ENCODE measurements at regions not wholly inside any gene's neighbourhood (a gene's known extent, or its start where the extent isn't known, plus 50 kb on each side); places are given as distances from the start of the nearest gene placed in this dataset.
"Not testable (repeated sequence)": the region's sequence is repeated elsewhere in the genome, so short reads cannot be mapped to it uniquely, and the experiment has no call there.

- no peak overlapping the region for H3K27ac Mint-ChIP-seq
- no peak overlapping the region for H3K23ac ChIP-seq (ENCODE audit: insufficient read length, low read depth, low read length)
- no peak for DNase-seq
- H3K56ac ChIP-seq (ENCODE audit: insufficient read length, low read depth, low read length), result no peak overlapping the region
- H3K27me3 ChIP-seq (ENCODE audit: insufficient read depth, low read length), result no peaks in the 10 kb centered on the region
- H3K9me3 Mint-ChIP-seq, result peaks cover 4 to 9% of the 10 kb centered on the region in 2 experiments; a peak in 2 of 5 replicates
- no CpG with 5 or more reads among the region's 3 CpGs for WGBS (ENCODE audit: extremely low coverage, insufficient read length, low lambda C conversion rate)
- H2BK12ac ChIP-seq (ENCODE audit: insufficient read length, low read depth, low read length), result no peak overlapping the region
- H4K20me1 ChIP-seq (ENCODE audit: control insufficient read depth, insufficient read depth, insufficient read length), result no peaks in the 10 kb centered on the region
- no peak overlapping the region for H2BK20ac ChIP-seq (ENCODE audit: low read depth, low read length, poor library complexity, severe bottlenecking)
- H3K14ac ChIP-seq (ENCODE audit: insufficient read depth, low read length), result no peak overlapping the region
- no peak for TF ChIP-seq CTCF (conservative IDR thresholded peaks at IDR 0.05)
- no peaks in the 10 kb centered on the region for H3K23me2 ChIP-seq (ENCODE audit: insufficient read length, low read depth, low read length, poor library complexity, severe bottlenecking)
- H2BK120ac ChIP-seq (ENCODE audit: low read depth, low read length, poor library complexity, severe bottlenecking), result no peak overlapping the region
- H3K79me1 ChIP-seq (ENCODE audit: insufficient read depth, low read depth, low read length, poor library complexity, severe bottlenecking), result no peaks in the 10 kb centered on the region
- no peak overlapping the region for H2BK15ac ChIP-seq (ENCODE audit: low read depth, low read length)
- no peak overlapping the region for H3K18ac ChIP-seq (ENCODE audit: insufficient read length, low read depth, low read length)
- no peak overlapping the region for H3T11ph ChIP-seq (ENCODE audit: low read length)
- H4K8ac ChIP-seq (replicated peaks; ENCODE audit: insufficient read length, low read depth, low read length), result no peak overlapping the region
- no peak overlapping the region for H3K4ac ChIP-seq (ENCODE audit: low read depth, low read length)
- no peaks in the 10 kb centered on the region for H3K27me3 Mint-ChIP-seq (ENCODE audit: low read depth)
- H2AK5ac ChIP-seq (ENCODE audit: insufficient read length, low read length), result no peak overlapping the region
- no peak overlapping the region for H2BK5ac ChIP-seq (ENCODE audit: insufficient read length, low read length)
- no peak overlapping the region for H3K27ac ChIP-seq (ENCODE audit: insufficient read length, low read depth, low read length)
- H3K79me2 ChIP-seq (ENCODE audit: insufficient read depth, low read length), result no peaks in the 10 kb centered on the region
- H2AFZ ChIP-seq (ENCODE audit: low read length), result no peak overlapping the region
- H4K5ac ChIP-seq (ENCODE audit: insufficient read length, low read depth, low read length), result no peak overlapping the region
- H3K36me3 Mint-ChIP-seq (ENCODE audit: insufficient read depth in 1 of 3, low read depth in 3 of 3), result peaks cover 0 to 4% (median 2%) of the 10 kb centered on the region in 3 experiments; a peak in 2 of 7 replicates
- no peak overlapping the region for H3K4me2 ChIP-seq (ENCODE audit: insufficient read depth, insufficient read length, low read length)
- H3K4me1 Mint-ChIP-seq, result no peaks in the 10 kb centered on the region
- no peak overlapping the region for H3K9ac ChIP-seq (ENCODE audit: extremely low read depth, insufficient read length, low read length)
- H4K91ac ChIP-seq (ENCODE audit: insufficient read length, low read depth, low read length), result no peak overlapping the region
- H3K4me1 ChIP-seq (ENCODE audit: insufficient read depth, low read length), result no peaks in the 10 kb centered on the region
- H3K9me3 ChIP-seq (ENCODE audit: control insufficient read depth, low read depth, low read length), result no peaks in the 10 kb centered on the region
- H3K4me3 Mint-ChIP-seq, result no peak overlapping the region
Measured at GRCh38 chr11:106568632-106569031, 449.6 kb downstream of the GUCY1A2 start.

- H3K27ac Mint-ChIP-seq; H3K9me3 ChIP-seq (ENCODE audit: control insufficient read depth, low read depth, low read length); H3K4me1 Mint-ChIP-seq; H3K4ac ChIP-seq (ENCODE audit: low read depth, low read length); H3T11ph ChIP-seq (ENCODE audit: low read length); H3K27me3 ChIP-seq (ENCODE audit: insufficient read depth, low read length); H3K27ac ChIP-seq (ENCODE audit: insufficient read length, low read depth, low read length); H2BK5ac ChIP-seq (ENCODE audit: insufficient read length, low read length); H2BK12ac ChIP-seq (ENCODE audit: insufficient read length, low read depth, low read length); H2BK20ac ChIP-seq (ENCODE audit: low read depth, low read length, poor library complexity, severe bottlenecking); H2BK120ac ChIP-seq (ENCODE audit: low read depth, low read length, poor library complexity, severe bottlenecking); H3K79me2 ChIP-seq (ENCODE audit: insufficient read depth, low read length); H4K8ac ChIP-seq (replicated peaks; ENCODE audit: insufficient read length, low read depth, low read length); H3K56ac ChIP-seq (ENCODE audit: insufficient read length, low read depth, low read length); H4K20me1 ChIP-seq (ENCODE audit: control insufficient read depth, insufficient read depth, insufficient read length); H3K9ac ChIP-seq (ENCODE audit: extremely low read depth, insufficient read length, low read length); H3K14ac ChIP-seq (ENCODE audit: insufficient read depth, low read length); H2AK5ac ChIP-seq (ENCODE audit: insufficient read length, low read length); DNase-seq; H3K4me1 ChIP-seq (ENCODE audit: insufficient read depth, low read length); H3K4me3 Mint-ChIP-seq; H3K18ac ChIP-seq (ENCODE audit: insufficient read length, low read depth, low read length); H3K23ac ChIP-seq (ENCODE audit: insufficient read length, low read depth, low read length); H3K79me1 ChIP-seq (ENCODE audit: insufficient read depth, low read depth, low read length, poor library complexity, severe bottlenecking); H3K23me2 ChIP-seq (ENCODE audit: insufficient read length, low read depth, low read length, poor library complexity, severe bottlenecking); H3K27me3 Mint-ChIP-seq (ENCODE audit: low read depth); H4K5ac ChIP-seq (ENCODE audit: insufficient read length, low read depth, low read length); H4K91ac ChIP-seq (ENCODE audit: insufficient read length, low read depth, low read length); H3K4me2 ChIP-seq (ENCODE audit: insufficient read depth, insufficient read length, low read length); H2BK15ac ChIP-seq (ENCODE audit: low read depth, low read length); H2AFZ ChIP-seq (ENCODE audit: low read length): not testable (repeated sequence)
- no CpG with 5 or more reads among the region's 5 CpGs for WGBS (ENCODE audit: extremely low coverage, insufficient read length, low lambda C conversion rate)
- peaks cover 14 to 23% of the 10 kb centered on the region in 2 experiments; a peak in 4 of 5 replicates for H3K9me3 Mint-ChIP-seq
- H3K36me3 Mint-ChIP-seq (ENCODE audit: insufficient read depth in 1 of 3, low read depth in 3 of 3), result peaks cover 3 to 16% (median 4%) of the 10 kb centered on the region in 3 experiments; a peak in 6 of 7 replicates
Measured at GRCh38 chr11:106577384-106577783, 440.9 kb downstream of the GUCY1A2 start.

Measured in H9 (cell line).